Nucleus accumbens (tissue), 56 donors: ENCODE measurements at regions not wholly inside any gene's neighbourhood (a gene's known extent, or its start where the extent isn't known, plus 50 kb on each side); places are given as distances from the start of the nearest gene placed in this dataset.
"Not testable (repeated sequence)": the region's sequence is repeated elsewhere in the genome, so short reads cannot be mapped to it uniquely, and the experiment has no call there.

Experiments
- DNase-seq, 56 donors: peaks; one replicate each; lab custom pipeline; 2025; lab: John Stamatoyannopoulos, UW

DNA sequence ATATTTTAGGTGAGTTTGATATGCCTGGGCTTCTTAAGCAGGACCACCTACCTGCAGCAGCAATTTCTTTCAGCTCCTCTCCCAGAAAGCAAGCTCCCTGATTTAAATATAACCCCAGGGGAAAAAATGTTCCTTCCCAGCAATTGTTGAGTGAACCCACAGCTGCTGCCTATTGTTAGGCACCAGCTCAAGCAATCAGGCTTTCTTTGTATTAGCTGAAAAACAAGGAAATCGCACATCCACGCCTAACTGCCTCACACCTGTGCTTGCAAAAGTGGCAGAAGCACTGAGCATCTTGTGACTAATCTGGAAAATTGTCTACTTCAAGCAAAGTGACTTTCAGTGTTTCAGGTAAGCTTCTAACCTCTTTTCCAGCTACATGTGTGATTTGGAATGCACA, 432.2 kb downstream of the SMARCA1 start:
- peak in 13 of 56 donors; percentile 0 to 21 (median 2) for DNase-seq

DNA sequence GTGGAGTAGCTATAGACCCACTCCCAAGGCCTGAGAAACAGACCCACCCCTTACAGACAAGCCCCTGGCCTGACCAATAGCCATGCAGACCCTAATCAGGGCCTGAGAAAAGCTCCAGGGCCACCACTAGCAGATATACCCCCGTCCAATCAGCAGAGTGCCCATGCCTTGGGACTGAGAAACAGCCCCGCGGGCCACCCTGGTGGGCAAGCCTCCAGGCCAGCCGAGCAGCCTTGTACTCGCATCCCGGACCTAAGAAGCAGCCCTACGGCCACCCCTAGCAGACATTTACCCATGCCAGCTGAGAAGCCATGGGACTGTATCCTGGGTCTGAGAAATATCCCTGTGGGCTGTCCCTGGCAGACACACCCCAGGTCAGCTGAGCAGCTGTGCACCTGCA, 436.5 kb downstream of the SMARCA1 start:
- DNase-seq: no peak

DNA sequence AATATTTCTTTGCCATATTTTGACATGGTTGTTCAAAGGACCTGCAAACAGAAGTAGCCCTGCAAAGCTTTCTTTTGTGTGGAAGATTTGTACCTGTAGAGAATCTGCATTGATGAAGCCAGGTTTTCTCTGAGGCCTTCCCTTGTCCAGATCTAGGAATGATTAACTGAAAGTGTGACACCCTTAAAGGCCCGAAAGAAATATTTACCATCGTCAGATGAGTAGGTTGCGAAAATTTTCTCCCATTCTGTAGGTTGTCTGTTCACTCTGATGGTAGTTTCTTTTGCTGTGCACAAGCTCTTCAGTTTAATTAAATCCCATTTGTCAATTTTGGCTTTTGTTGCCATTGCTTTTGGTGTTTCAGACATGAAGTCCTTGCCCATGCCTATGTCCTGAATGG, 439.0 kb downstream of the SMARCA1 start:
- DNase-seq: not testable (repeated sequence)

DNA sequence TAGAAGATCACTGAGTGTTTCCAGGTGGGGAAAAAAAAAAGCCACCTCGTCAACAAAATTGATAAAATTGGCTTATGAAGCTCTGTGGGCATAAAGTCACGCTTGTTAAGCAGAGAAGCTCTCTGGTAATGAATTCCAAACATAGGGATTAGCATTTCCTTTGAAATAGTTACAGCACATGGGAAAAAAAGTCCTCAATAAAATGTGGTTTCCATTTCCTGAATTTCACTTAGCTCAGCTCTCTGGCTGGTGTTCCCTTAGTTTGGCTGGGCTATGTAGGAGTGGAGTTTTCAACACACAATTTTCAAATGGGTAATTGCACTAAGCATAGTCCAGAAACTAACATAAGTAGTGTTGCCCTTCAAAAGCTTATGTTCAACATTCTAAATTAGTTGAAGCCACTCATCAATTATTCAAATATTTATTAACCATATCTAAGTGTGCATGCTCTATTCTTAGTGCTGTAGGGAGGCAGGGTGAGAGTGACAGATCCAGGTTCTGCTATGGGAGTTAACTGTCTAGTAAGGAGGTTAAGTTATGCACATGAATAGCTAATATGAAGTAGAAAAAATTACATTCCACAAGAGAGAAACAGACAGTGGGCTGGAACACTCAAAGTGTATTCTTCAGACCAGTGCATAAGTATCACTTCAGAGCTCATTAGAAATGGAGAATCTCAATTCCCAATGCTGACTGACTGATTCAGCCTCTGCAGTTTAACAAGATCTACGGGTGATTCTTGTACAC, 445.7 kb downstream of the SMARCA1 start:
- no peak for DNase-seq

DNA sequence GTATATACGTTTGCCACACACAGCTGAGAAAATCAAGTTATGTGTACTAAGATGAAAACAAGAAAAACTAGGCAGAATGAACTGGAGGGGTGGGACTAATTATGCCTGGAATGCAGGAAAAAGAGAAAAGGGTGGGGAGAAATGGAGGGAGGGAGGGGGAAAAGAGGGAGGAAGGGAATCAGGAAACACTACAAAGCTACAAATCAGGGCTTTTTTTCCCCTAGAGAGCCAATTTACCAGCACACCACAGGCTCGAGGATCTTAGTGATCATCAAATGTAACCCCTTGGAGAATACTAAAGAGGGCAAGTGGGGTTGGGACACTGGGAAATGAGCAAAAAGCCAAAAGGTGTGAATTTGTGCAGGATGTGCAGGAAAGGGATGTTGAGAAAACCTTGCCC, 451.9 kb downstream of the SMARCA1 start:
- DNase-seq: no peak

DNA sequence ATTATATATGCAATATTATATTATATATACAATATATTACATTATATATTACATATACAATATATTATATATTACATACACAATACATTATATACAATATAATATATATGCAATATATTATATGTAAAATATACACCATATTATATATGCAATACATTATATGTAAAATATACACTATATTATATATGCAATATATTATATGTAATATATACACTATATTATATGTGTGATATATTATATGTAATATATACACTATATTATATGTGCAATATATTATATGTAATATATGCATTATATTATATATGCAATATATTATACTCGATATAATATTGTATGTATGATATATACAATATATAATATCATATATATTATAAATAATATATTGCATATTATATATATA, 457.4 kb downstream of the SMARCA1 start:
- no peak for DNase-seq

DNA sequence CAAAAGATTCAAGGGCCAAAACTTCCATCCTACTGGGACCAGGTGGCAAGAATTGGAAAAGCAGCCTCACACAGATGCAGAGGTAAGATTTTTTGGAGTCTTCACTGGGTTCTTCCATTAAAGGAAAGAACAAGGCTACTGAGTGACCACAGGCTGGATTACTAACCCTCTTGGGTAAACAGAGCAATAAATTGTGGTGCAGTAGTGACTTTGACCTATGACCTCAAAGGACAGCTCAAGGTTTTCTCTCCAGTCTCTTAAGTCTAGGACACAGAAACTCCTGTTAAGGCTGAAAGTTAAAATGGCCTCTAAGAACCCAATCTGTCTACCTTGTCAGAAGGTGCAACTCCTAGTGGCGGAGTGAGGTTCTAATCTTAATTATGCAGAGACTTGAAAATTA, 464.9 kb downstream of the SMARCA1 start:
- no peak for DNase-seq

DNA sequence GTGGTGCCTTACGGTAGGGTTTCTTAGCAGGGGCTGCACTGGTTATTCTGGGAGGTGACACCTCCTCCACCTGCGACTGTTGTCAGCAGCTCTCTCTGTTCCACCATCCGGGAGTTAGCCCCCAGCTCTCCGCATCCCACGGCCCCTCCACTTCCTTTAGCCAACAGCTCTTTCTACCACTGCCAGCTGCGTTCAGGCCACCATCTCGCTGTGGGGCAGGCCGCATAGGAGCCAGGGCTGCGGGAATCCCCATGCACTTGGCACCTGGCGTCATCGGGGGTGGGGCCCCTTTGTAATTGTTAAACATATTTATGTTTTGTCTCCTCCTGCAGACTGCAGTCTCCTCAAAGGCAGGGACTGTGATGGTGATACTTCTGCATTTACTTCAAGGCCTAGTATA, 480.2 kb downstream of the SMARCA1 start:
- no peak for DNase-seq

DNA sequence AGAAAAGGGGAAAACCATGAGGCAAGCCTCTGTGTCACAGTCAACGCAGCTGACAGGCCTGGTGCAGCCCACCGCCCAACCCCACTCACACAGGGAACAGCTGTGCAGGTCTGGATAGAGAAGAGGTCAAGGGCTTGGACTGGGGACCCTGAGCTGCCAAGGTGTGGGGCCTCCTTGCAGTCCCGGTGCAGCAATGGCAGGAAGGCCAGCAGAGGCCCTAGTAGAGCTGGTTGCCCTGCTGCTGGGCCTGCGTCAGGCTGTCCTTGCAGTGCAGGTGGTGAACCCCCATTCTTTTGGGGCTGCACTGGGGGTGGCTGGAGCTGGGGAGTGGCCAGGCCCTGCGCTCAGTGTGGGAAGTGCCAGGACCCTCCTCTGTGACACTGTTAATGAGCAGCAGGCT, 482.0 kb downstream of the SMARCA1 start:
- no peak for DNase-seq

DNA sequence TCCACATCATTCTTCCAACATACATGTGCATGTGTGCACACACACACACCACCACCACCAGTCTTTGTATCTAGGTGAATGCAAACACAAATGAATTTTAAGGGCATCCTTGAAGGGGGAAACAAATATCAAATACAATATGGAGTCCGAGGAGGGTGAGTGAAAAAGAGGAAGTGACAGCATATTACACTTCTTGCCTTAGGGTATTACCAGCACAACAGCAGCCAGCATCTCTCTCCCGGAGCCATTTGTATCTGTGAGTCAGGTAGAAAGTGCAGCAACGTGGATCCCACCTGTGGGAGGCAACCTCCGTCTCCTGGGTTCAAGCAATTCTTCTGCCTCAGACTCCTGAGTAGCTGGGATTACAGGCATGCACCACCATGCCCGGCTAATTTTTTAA, 483.2 kb downstream of the SMARCA1 start:
- no peak for DNase-seq

DNA sequence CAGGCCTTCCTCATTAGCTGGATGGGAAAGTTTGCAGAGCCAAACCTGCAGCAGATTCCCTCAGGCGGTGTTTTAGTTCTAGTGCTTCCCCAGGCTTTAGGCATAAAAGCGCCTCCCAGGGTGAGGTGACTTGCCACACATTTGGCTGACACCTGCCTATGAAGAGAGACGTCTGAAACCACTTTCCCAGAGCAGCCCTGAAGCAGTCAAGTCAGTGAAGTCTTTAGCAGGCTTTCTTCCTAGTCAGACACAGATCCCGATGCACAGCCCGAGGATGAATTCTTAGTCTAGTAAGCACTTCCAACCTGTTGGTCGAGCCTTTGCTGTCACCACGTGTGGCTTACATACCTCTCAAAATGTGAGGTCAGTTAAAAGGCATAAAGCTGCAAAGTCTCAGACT, 484.1 kb downstream of the SMARCA1 start:
- no peak for DNase-seq

DNA sequence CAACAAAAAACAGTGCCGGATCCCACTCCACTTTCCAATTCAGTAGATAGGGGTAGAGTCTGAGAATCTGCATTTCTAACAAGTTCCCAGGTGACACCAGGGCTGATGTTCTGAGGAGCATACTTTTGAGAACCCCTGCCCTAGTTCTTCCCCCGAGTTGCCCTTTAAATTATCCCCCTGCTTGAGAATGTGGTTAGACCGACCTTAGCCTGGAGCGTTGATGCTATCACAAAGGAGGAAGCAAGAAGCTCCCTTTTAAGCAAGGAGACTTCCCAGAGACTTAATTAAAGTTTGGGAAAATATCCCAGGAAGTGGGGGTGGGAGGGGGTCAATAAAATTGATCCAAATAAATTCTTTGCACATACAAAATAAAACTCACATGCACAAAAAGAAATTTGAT, 485.9 kb downstream of the SMARCA1 start:
- DNase-seq: no peak

DNA sequence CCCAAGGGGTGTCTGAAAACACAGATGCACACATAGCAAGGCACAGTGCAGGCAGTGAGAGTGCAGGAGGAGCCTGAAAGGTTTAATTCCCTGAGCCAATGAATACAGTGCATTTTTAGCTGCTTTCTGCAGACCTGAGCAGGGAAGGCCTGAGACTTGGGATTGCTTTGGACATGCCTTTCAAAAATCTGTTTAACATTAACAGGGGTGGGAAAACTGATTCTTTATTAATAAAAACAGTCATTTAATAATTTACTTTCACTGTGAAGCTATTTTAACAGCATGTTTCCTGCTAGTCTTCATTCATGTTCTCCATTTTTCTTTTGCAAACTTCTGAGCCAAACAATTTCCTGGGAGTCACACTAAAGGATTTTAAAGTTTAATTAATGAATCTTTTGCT, 488.1 kb downstream of the SMARCA1 start:
- DNase-seq: no peak

DNA sequence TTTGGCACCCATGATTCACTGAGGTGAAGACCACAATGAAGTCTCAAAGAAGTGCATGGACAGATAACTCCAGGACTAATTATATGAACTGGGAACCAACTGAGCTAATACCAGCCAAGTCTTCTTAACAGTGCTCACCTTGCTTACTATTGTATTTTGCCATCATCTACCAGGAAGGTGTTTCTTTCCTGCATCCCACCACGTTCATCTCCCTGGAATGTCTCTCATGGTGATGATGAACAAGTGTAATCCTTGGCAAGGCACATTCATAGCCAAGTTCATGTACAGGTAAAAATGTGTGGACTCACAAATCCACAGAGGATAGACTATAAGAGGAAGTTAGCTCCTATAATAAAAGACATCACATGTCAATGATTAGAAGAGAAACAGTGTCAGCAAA, 489.1 kb downstream of the SMARCA1 start:
- no peak for DNase-seq

DNA sequence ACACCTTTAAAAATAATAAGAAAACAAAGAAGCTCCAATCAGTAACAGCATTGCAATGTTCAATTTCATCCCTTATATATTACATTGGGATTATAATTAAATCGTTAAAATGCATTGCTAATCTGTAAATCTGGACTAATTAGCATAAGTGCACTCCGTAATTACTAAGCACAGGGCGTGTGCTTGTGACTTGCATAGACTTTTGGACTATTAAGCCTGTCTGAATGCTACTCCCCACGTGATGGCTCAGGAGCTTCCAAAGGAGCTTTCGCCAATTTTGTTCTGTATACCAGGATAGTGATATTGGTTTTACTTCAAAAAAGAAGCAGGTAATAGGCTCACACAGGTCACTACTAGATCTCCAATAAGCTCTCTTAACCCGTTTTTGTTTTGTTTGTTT, 497.1 kb downstream of the SMARCA1 start:
- DNase-seq: no peak

DNA sequence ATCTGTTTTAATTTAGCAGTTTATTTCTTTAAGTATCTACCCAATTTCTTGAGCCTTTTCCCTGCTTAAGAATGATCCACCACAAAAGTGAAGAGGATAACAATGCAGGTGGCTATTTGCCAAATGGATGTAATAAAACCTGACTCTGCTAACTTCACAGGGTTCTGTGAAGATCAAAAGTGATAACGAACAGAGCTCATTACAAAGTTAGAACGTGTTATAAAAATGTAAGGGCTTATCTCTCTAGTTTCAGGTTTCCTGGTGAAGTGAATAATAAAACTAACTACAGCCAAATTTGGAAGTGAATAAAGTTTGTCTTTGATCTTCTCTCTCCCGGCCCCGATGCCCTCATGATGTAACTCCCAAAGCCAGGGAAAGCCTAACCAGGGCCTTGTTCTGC, 497.9 kb downstream of the SMARCA1 start:
- no peak for DNase-seq

DNA sequence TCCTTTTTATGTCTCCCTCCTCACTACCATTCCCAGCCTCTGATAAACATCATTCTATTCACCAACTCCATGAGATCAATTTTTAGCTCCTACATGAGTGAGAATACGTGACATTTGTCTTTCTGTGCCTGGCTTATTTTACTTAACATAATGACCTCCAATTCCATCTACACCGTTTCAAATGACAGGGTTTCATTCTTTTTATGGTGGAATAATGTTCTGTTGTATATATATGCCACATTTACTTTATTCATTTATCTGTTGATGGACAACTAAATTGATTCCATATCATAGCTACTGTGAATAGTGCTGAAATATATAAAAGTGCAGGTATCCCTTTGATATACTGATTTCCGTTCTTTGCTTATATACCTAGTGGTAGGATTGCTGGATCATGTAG, 503.9 kb downstream of the SMARCA1 start:
- no peak for DNase-seq

DNA sequence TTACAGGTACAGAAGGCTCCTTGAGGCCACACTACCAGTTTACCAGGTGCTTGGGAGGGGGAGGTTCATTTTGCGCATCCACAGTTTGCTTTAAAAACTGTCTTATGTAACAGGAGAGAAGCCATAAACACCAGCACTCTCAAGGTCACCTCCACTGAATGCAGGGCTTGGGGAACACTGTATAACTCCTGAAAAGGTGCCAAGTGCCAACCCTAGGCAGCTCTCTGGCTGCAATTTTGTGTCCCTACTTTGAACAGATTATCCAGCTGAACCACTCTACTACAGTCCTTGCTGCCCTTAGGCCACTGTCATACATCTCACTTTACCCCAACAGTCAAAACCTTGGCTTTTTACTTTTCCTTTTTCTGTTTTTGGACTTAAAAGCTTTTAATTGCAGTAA, 507.9 kb downstream of the SMARCA1 start:
- no peak for DNase-seq

DNA sequence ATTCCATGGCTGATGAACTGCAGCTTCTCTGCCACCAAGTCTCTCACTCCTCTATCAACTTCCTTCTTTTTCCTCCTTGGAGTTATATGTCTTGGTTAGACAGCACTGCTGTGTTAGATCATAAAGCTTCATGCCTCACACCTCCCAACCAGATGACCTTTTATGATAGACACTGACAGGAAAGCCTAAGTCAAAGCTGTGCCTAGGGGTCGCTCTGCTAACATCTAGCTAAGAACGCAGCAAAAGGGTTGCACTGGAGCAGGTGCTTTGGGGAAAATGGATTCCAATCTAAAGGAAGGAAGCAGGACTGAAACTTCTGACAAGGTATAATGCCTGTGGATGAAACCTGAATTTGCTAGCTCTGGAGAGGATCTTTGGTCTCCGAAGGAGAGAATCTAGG, 509.7 kb downstream of the SMARCA1 start:
- DNase-seq: no peak

DNA sequence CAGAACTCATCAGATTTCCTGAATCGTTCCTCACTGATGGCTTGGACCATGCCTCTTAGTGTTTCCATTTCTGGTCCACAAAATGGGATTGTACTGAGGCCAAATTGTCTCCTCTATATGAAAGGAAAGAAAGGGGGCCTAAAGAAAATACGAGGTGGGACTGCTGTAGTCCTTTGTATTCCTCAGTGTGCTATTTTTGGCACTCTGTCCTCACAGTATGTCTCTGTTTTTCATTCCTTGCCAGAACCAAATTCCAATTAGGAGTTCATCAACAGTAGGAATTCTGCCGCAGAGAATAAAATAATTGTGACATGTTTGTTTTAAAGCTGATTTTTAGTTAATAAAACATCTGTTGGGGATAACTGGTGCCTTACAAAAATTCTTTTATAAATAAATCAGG, 515.7 kb downstream of the SMARCA1 start:
- DNase-seq: no peak

DNA sequence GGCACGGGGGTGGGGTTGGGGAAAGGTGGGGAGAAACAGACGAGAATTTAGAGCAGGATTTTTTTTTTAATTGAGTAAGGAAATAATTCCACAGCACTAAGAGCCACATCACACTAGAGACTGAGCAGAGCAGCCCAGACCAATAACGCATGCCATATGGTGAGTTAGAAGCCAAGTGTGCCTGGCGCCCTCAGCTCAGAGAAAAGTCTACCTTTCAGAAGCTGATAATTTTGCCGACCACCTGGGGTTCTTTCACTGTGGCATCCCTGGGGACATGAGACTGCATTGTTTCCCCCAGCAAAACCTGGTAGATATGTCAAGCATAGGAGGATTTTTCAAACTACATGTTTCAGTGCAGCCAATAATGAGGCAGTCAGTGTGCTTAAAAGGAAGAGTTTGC, 516.8 kb downstream of the SMARCA1 start:
- DNase-seq: no peak

DNA sequence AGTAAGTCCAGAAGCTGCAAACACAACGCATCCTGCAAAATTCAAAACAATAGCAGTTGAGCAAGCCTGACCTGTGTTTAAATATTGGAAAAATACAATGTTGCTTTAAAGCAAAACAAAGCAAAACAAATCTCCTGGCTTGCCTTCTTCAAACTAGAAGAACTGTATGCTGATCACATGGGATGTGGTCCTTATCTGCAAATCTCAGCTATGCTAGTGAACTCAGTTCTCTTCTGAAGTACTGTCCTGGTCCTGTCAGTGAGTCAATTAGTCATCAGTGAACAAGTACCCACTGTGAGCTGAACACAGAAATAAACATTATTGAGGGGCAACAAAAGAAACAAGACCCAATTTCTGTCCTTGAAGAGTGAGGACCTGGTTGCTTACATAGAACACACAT, 522.5 kb downstream of the SMARCA1 start:
- no peak for DNase-seq

DNA sequence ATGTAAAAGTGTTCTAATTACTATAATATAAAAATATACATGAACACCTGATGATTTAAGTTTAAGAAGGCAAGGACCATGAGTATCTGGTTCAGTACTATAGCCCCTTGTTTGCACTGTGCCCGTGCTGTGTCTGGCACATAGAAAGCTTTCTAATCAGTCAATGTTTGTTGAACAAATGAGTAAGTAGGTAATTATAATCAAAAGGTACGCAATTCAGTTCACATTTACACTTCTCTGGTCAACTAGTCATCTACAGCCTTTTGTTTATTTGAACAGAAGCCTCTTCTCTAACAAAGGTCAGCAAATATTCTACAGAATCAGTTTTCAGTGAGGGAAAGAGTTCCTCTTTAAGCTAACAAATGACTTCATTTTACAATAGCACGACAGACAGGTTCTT, 523.3 kb downstream of the SMARCA1 start:
- DNase-seq: no peak
